Glutamatergic neuron (in vitro differentiated cells): ENCODE measurements at regions not wholly inside any gene's neighbourhood (a gene's known extent, or its start where the extent isn't known, plus 50 kb on each side); places are given as distances from the start of the nearest gene placed in this dataset.

Experiments used
- DNase-seq: peaks from one replicate; pipeline ENCODE4 v3.0.0; 2022
- H3K27ac Mint-ChIP-seq: one replicate; pipeline ENCODE4 v1.8.0; 2020; ENCODE audit warnings: mild to moderate bottlenecking, mixed read lengths, inconsistent platforms; ENCODE audit not compliant: unreplicated experiment
- H3K27me3 Mint-ChIP-seq: one replicate; pipeline ENCODE4 v1.8.0; 2020; ENCODE audit warnings: mild to moderate bottlenecking, moderate library complexity, mixed read lengths, inconsistent platforms; ENCODE audit not compliant: unreplicated experiment
- H3K36me3 Mint-ChIP-seq: one replicate; pipeline ENCODE4 v1.8.0; 2020; ENCODE audit warnings: mild to moderate bottlenecking, mixed read lengths, inconsistent platforms; ENCODE audit not compliant: unreplicated experiment
- H3K4me1 Mint-ChIP-seq: one replicate; pipeline ENCODE4 v1.8.0; 2020; ENCODE audit warnings: mild to moderate bottlenecking, low read depth, mixed read lengths, inconsistent platforms; ENCODE audit not compliant: unreplicated experiment
- H3K4me3 Mint-ChIP-seq: one replicate; pipeline ENCODE4 v1.8.0; 2020; ENCODE audit warnings: mild to moderate bottlenecking, mixed read lengths, inconsistent platforms; ENCODE audit not compliant: unreplicated experiment
- H3K9me3 Mint-ChIP-seq: one replicate; pipeline ENCODE4 v1.8.0; 2020; ENCODE audit warnings: mild to moderate bottlenecking, moderate library complexity, mixed read lengths, inconsistent platforms; ENCODE audit not compliant: unreplicated experiment
- TF ChIP-seq, protein P1 (sequence below): fragments of 200-600 bp; sonication (generic); IDR thresholded peaks from one replicate; pipeline ENCODE4 v1.5.0; 2021; ENCODE audit not compliant: partially characterized antibody, unreplicated experiment

DNA sequence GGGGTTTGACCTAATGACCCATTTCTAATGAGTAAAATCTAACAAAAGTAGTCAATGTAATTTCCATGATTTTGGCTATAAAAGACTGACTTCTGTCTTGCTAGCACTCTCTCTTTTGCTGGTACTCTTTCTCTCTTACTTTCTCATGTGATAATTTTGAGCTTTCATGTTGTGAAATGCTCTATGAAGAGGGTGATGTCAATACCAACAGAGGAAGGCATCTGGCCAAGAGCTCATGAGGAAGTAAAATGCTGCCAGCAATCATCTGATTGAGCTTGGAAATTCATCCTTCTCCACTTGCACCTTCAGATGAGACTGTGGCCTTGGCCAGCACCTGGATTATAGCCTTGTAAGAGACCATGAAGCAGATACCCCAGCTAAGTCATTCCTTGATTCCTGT is 347.7 kb downstream of the HS3ST1 start:
- Mint-ChIP-seq H3K36me3 (peaks cover 13% of the 10 kb centered on the region), H3K4me1 (no peaks in the 10 kb centered on the region), H3K27ac (no peak overlapping the region), H3K27me3 (no peaks in the 10 kb centered on the region), H3K9me3 (peaks cover 3% of the 10 kb centered on the region), H3K4me3 (no peak overlapping the region)
- no peak for DNase-seq
- TF ChIP-seq, protein P1, sequence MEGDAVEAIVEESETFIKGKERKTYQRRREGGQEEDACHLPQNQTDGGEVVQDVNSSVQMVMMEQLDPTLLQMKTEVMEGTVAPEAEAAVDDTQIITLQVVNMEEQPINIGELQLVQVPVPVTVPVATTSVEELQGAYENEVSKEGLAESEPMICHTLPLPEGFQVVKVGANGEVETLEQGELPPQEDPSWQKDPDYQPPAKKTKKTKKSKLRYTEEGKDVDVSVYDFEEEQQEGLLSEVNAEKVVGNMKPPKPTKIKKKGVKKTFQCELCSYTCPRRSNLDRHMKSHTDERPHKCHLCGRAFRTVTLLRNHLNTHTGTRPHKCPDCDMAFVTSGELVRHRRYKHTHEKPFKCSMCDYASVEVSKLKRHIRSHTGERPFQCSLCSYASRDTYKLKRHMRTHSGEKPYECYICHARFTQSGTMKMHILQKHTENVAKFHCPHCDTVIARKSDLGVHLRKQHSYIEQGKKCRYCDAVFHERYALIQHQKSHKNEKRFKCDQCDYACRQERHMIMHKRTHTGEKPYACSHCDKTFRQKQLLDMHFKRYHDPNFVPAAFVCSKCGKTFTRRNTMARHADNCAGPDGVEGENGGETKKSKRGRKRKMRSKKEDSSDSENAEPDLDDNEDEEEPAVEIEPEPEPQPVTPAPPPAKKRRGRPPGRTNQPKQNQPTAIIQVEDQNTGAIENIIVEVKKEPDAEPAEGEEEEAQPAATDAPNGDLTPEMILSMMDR = no peak

DNA sequence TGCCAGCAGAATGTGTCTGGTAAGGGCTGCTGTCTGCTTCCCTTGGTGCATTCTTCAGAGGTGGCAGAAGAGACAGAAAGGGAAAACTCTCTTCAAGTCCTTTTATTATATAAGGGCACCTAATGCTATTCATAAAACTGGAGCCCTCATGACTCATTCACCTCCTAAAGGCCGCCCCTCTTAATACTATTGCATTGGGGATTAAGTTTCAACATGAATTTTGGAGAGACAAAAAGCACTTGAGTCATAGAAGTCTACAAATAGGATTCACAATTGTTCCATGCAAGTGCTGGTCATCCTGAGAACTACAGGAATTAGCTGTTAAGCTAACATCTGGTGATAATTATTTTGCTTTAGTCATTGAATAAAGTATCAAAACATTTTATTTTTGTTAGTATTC is 349.5 kb downstream of the HS3ST1 start:
- H3K4me1 Mint-ChIP-seq = no peaks in the 10 kb centered on the region
- no peak for DNase-seq
- no peak overlapping the region for H3K4me3 Mint-ChIP-seq
- H3K27me3 Mint-ChIP-seq = no peaks in the 10 kb centered on the region
- TF ChIP-seq, protein P1 = no peak
- peaks cover 13% of the 10 kb centered on the region for H3K36me3 Mint-ChIP-seq
- no peak overlapping the region for H3K27ac Mint-ChIP-seq
- peaks cover 3% of the 10 kb centered on the region for H3K9me3 Mint-ChIP-seq

DNA sequence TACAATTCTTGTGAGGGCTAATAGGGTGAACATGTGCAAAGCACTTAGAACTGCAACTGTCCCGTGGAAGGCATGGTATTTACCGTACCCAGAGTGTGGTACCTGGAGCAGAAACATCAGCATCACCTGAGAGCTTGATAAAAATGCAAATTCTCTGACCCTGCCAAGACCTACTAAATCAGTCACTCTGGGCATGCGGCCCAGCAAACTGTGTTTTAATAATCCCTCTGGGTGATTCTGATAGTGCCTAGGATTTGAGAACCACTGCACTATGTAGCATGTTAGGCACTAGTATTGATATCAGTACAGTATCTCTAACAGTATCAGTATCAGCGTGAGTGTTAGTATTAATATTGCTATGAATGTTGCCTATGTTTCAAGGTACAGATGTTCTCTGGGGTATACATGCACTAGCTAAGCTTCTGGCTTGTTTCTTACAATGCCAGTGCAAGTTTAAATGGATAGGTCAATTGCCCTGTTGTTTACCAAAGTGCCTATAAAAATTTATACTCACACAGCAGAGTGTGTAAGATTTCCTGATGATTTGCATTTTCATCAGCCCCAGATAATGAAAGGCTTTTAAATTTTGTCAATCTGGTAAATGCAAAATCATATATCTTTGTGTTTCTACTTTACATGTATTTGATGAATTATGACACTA is 354.0 kb downstream of the HS3ST1 start:
- H3K36me3 Mint-ChIP-seq = no peaks in the 10 kb centered on the region
- peaks cover 10% of the 10 kb centered on the region for H3K4me1 Mint-ChIP-seq
- DNase-seq = no peak
- H3K9me3 Mint-ChIP-seq = peaks cover 3% of the 10 kb centered on the region
- TF ChIP-seq, protein P1 = no peak
- no peak overlapping the region for H3K4me3 Mint-ChIP-seq
- no peaks in the 10 kb centered on the region for H3K27me3 Mint-ChIP-seq
- H3K27ac Mint-ChIP-seq = no peak overlapping the region

DNA sequence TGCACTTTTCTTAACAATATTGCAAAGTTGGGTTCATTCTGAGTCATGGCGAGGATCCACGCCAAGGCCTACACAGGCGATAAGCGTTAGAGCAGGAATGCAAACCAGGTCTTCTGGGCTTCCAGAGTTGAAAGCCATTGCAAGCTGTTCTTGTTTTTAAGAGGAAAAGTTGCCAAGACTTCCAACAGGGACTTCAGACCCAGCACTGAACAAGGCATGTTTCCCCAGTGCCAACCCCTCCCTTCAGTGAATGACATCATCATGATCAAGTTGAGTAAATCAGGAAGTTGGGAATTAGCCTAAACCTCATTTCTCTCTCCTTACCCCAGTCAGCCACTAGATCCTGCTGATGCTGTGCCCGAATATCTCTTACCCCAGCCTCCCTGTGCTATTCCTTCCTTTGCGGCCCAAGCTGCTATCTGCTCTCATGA is 355.1 kb downstream of the HS3ST1 start:
- TF ChIP-seq, protein P1 = no peak
- DNase-seq = no peak
- H3K36me3 Mint-ChIP-seq = no peaks in the 10 kb centered on the region
- peaks cover 3% of the 10 kb centered on the region for H3K9me3 Mint-ChIP-seq
- no peak overlapping the region for H3K27ac Mint-ChIP-seq
- no peaks in the 10 kb centered on the region for H3K27me3 Mint-ChIP-seq
- H3K4me3 Mint-ChIP-seq = no peak overlapping the region
- H3K4me1 Mint-ChIP-seq = peaks cover 14% of the 10 kb centered on the region

- Mint-ChIP-seq H3K27ac (no peak overlapping the region), H3K4me3 (no peak overlapping the region), H3K9me3 (peaks cover 3% of the 10 kb centered on the region), H3K36me3 (no peaks in the 10 kb centered on the region), H3K27me3 (no peaks in the 10 kb centered on the region), H3K4me1 (peaks cover 14% of the 10 kb centered on the region)
- no peak for DNase-seq
- TF ChIP-seq, protein P1 = no peak
Measured at GRCh38 chr4:11072999-11073398, 355.7 kb downstream of the HS3ST1 start.
